Hematopoietic multipotent progenitor cell (in vitro differentiated cells): ENCODE measurements at regions not wholly inside any gene's neighbourhood (a gene's known extent, or its start where the extent isn't known, plus 50 kb on each side); places are given as distances from the start of the nearest gene placed in this dataset.
"Not testable (repeated sequence)": the region's sequence is repeated elsewhere in the genome, so short reads cannot be mapped to it uniquely, and the experiment has no call there.

Experiments
- DNase-seq, 3 donors: peaks; one replicate each; pipeline ENCODE4 v3.0.0-alpha.2; 2011 to 2015; ENCODE audit warnings: low read depth in 2 of 3, low spot score in 2 of 3

DNA sequence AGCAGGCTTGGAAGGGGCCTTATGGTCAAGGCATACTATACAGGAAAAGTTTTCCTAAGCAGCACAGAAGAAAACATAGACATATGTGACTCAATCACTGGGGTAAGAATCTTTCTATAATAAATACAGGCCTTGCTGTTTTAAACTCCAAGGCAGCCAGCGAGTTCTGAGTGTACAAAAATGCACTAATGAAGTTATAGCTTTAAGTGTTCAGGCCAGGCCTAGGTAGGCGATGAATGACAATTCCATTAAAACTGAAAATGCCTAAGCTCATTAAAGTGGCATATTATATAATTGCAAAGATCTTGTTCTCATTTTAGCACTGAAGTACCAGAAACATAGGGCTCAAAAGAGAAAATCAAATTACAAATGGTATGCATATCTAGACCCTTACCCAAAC, 716.4 kb upstream of the HS3ST1 start:
- no peak for DNase-seq

DNA sequence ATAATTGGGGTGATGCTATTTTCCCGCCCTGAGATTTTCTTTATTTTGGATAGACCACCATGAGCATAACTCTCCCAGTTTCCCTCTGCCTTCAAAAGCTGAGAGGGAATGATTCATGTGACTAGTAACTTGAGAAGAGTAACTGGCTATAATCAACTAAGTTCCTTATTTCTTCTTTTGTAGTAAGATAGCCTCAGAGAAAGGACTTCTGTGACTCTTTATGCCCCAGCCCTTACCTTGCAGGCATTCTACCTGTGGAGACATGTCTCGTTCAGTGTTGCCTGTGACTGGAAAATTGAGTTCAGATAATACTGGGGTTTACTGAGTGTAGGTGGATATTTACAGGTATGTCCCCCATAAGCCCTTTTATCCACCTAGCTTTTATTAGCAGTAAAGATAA, 715.4 kb upstream of the HS3ST1 start:
- no peak for DNase-seq

DNA sequence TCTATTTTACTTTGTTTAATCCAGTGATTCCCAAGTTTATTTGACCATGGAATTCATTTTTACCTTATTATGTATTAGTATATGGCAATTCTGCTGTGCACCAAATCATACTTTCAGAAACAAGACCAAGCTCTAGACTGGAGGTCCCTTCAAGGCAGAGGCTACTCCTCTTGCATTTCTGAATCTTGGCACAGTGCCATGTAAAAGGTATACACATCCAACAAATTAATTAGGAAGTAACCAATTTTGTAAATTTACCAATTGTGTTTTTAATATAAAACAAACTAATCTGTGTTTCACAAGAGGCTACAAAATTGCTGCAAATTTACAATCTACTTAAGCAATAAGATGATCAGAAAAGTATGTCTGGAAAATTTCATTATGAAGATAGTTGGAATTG, 712.2 kb upstream of the HS3ST1 start:
- DNase-seq: no peak

DNA sequence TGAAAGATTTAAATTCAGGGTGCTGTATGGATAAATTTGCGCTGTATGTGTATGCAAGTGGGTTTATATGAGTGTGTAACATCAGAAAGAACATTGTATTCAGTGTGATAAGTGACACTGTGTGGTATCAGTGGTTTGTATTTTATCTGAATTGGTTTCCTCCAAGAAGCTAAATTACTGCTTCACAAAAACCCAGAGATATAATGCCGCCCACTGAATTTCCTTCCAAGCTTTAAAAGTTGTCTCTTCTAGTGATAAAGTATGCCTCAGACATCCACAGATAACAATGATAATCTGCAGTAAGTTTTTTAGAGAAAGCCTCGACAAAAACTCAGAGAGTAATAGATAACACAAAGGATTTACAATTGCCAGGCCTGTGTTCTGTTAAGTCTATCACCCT, 710.6 kb upstream of the HS3ST1 start:
- peak in 1 of 3 donors; percentile 4 for DNase-seq

DNA sequence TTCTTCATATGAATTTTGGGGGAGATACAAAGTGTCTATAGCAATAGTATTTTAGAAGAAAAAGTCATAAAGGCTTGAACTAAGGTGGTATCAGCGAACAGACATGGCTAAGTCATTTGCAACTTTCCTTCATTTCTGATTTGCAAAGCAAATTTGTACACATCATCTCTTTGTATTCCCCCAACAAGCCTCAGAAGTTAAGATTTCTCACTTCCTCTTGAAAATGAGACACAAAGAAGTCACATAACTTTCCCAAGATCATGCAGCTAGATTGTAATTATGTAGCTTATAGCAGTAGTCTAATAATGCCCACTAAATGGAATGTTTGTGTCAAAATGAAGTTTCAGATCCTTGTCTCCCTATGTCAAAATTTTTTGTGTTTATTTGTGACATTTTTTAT, 709.8 kb upstream of the HS3ST1 start:
- no peak for DNase-seq

DNA sequence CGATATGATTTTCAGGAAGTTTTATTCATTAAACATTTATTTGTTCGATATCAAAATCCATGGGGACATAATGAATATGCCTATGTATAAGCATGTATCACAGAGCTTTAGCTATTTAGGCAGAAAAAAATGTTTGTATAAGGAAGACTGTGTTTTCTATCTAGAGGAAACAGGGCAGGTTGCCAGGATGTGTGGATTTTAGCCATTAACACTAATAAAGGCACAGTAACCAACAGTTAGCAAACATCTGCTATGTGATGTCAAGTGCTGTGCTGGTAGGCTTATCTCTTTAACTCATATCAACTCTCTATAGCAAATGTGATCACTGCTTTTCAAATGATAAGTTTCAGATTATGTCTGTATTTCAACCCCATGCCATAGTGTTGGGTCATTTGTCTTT, 708.9 kb upstream of the HS3ST1 start:
- DNase-seq: peak in 1 of 3 donors; percentile 3

DNA sequence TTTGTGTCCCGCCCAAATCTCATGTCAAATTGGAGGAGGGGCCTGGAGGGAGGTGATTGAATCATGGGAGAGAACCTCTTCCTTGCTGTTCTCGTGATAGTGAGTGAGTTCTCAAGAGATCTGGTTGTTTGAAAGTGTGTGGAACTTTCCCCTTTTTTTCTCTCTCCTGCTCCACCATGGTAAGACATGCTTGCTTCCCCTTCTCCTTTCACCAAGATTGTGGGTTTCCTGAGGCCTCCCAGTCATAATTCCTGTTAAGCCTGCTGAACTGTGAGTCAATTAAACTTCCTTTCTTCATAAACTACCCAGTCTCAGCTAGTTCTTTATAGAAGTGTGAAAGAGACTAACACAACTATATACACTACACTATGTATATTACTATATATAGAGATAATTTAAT, 697.8 kb upstream of the HS3ST1 start:
- peak in 1 of 3 donors; percentile 20 for DNase-seq

DNA sequence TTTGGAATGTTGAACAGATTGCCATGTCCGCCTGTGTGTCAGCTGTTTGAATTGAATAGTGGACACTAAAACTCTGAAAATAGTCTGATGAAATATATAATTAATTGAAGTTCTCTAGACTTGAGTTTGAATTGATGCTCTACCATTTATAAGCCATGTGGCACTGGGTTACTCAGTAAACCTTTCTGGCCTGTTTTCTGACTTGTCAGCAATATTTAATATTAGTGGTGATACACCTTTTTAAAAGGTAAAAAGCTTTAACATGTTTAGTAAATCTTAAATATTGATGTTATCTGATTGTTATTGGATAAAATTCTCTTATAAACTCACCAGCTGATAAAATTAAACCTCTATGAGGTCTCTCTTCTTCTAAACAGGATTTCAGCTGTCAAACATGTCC, 695.4 kb upstream of the HS3ST1 start:
- DNase-seq: no peak

DNA sequence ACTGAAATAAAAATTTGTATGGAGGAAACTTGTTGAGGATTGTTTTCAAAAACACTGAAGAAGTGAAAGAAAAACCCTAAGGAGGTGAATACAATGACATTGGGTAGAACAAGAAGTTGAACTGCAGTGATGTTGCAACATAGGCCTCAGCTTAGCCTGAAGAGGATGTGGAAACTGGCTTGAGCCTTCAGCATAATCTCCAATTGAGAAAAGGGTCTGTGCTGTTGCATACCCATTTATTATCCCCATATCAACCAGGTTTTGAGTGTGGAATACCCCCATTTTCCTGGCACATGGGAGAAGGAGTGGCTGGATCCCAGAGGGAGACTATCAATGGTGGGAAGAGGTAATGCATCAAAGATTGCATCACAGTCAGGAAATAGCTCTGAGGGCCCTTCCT, 695.0 kb upstream of the HS3ST1 start:
- DNase-seq: peak in 1 of 3 donors; percentile 10

GRCh38 chr4:12122316-12122715, 693.6 kb upstream of the HS3ST1 start:
- DNase-seq: no peak

- no peak for DNase-seq
These were observed 692.3 kb upstream of the HS3ST1 start for GRCh38 chr4:12120968-12121367.

GRCh38 chr4:12118651-12119213, 690.0 kb upstream of the HS3ST1 start:
- DNase-seq: peak in 2 of 3 donors; percentile 35 to 62

GRCh38 chr4:12116009-12116552, 687.4 kb upstream of the HS3ST1 start:
- no peak for DNase-seq

- no peak for DNase-seq
These were observed 681.9 kb upstream of the HS3ST1 start for GRCh38 chr4:12110627-12111026.

DNA sequence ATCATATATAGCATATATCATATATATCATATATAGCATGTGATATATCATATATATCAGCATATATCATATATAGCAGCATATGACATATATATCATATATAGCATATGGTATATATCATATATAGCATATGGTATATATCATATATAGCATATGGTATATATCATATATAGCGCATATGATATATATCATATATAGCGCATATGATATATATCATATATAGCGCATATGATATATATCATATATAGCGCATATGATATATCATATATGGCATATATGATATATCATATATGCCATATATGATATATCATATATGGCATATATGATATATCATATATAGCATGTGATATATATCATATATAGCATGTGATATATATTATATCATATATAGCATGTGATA, 680.4 kb upstream of the HS3ST1 start:
- not testable (repeated sequence) for DNase-seq

GRCh38 chr4:12105519-12105918, 676.8 kb upstream of the HS3ST1 start:
- no peak for DNase-seq

GRCh38 chr4:12089920-12090319, 661.2 kb upstream of the HS3ST1 start:
- not testable (repeated sequence) for DNase-seq

GRCh38 chr4:12084690-12085089, 656.0 kb upstream of the HS3ST1 start:
- DNase-seq: no peak

DNA sequence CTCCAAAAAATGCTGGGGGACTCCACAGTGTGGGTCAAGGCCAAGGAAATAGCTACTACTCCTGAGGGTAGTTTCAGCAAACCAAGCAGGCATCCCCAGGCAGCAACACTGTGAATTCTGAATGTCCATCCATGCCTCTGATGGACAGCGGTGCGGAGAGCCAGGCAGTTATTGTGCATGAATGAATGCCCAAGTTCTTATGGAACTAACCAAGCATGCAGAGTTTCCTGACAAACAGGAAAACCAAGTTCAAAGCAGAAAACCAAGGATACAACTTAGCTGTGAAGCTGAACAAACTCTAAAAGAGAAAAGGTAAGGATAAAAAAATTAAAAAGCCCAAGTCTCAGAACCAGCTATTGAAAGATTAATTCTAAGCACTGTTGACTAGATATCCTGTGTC, 642.6 kb upstream of the HS3ST1 start:
- no peak for DNase-seq

- DNase-seq: no peak
These were observed 625.3 kb upstream of the HS3ST1 start for GRCh38 chr4:12053966-12054365.

GRCh38 chr4:12053556-12053955, 624.9 kb upstream of the HS3ST1 start:
- no peak for DNase-seq

DNA sequence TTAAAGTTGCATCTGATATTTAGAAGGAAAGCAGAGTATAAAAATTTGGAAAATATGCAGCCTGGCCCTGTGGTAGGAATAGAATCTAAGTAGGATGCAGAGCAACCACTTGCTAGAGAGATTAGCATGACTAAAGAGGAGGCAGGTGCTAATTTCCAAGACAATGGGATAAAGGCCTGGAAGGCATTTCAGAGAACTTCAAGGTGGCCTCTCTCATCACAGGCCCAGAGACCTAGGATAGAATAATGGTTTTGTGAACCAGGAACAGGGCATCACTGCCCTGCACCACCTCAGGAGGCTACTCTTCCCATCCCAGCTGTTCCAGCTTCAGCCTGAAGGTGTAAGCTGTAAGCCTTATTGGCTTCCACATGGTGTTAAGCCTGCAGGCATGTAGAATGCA, 621.7 kb upstream of the HS3ST1 start:
- DNase-seq: no peak

DNA sequence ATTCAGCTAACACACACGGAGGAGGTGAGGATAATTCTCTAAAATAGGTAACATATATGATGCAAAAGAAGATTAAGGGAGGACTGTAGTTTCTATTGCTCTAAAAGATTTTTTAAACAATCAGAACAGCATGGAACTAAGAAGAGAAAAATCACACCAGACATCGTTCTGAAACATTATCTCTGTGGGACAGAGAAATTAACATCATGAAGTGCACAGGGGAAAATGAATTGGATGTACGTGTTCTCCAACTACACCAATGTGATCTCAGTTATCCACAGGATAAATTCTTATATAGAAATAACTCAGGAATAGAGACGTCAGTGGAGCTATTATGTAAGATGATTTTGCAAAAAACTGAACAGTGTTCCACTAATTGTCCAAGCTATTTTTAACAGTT, 614.1 kb upstream of the HS3ST1 start:
- no peak for DNase-seq
